IMR-90 (cell line): ENCODE measurements at regions not wholly inside any gene's neighbourhood (a gene's known extent, or its start where the extent isn't known, plus 50 kb on each side); places are given as distances from the start of the nearest gene placed in this dataset.

Experiments used
- ATAC-seq: fragments of 200-7000 bp; cut with Tn5 transposase; 2 replicates; pipeline ENCODE4 v1.9.1; 2020; ENCODE audit warnings: low read depth, mild to moderate bottlenecking, moderate library complexity
- BruUV-seq: library from RNA; stranded (reverse); fragments of 400-500 nt; replicated peaks from 2 replicates; lab custom pipeline; 2021; lab: Mats Ljungman, UMichigan
- CTCF ChIA-PET: fragments of 300-600 bp; formaldehyde crosslinking; extraction: SDS; loops from one replicate; lab custom pipeline; 2021; ENCODE audit warnings: antibody characterized with exemption; lab: Yijun Ruan, JAX
- POLR2A ChIA-PET: fragments of 300-600 bp; sonication (Branson Sonifier 250); formaldehyde crosslinking; loops from one replicate; lab custom pipeline; 2022; ENCODE audit warnings: antibody characterized with exemption; ENCODE audit not compliant: unreplicated experiment; lab: Charles Lee
- DNase-seq: peaks from one replicate; pipeline ENCODE4 v3.0.0; 2013
- H2AFZ ChIP-seq: replicated peaks from 2 replicates; pipeline ENCODE3; 2013; ENCODE audit warnings: low read length, mild to moderate bottlenecking; ENCODE audit not compliant: poor library complexity
- H2AK5ac ChIP-seq: 2 replicates; pipeline ENCODE4 v1.6.1; 2013; ENCODE audit warnings: low read depth, low read length, inconsistent platforms
- H2AK9ac ChIP-seq: replicated peaks from 2 replicates; pipeline ENCODE3; 2013; ENCODE audit warnings: mild to moderate bottlenecking, low read depth, low read length, moderate library complexity; ENCODE audit not compliant: poor library complexity
- H2BK120ac ChIP-seq: 2 replicates; pipeline ENCODE4 v1.6.1; 2013; ENCODE audit warnings: low read depth, low read length, inconsistent platforms
- H2BK15ac ChIP-seq: 3 replicates; pipeline ENCODE4 v1.6.1; 2013; ENCODE audit warnings: low read depth, low read length, inconsistent platforms
- H2BK20ac ChIP-seq: 2 replicates; pipeline ENCODE4 v1.6.1; 2013; ENCODE audit warnings: low read depth, mild to moderate bottlenecking, inconsistent platforms, low read length, moderate library complexity
- H2BK5ac ChIP-seq: 2 replicates; pipeline ENCODE4 v1.6.1; 2013; ENCODE audit warnings: mild to moderate bottlenecking, low read depth, low read length, inconsistent platforms; ENCODE audit not compliant: poor library complexity, severe bottlenecking
- H3K14ac ChIP-seq: replicated peaks from 2 replicates; pipeline ENCODE4 v1.6.1; 2013; ENCODE audit warnings: low read depth, low read length, inconsistent platforms
- H3K18ac ChIP-seq: 2 replicates; pipeline ENCODE4 v1.6.1; 2013; ENCODE audit warnings: low read depth, low read length, control low read depth
- H3K23ac ChIP-seq: 2 replicates; pipeline ENCODE4 v1.6.1; 2013; ENCODE audit warnings: low read depth, low read length, inconsistent platforms
- H3K27ac ChIP-seq: 2 replicates; pipeline ENCODE4 v1.5.1; 2013; ENCODE audit warnings: mild to moderate bottlenecking, control low read depth, low read length; ENCODE audit not compliant: insufficient read depth
- H3K27me3 ChIP-seq: 2 replicates; pipeline ENCODE4 v1.6.1; 2013; ENCODE audit warnings: low read length; ENCODE audit not compliant: control insufficient read depth, insufficient read depth
- H3K36me3 ChIP-seq: 2 replicates; pipeline ENCODE4 v1.6.1; 2013; ENCODE audit warnings: low read length, mixed read lengths; ENCODE audit not compliant: control insufficient read depth, insufficient read depth
- H3K4ac ChIP-seq: 2 replicates; pipeline ENCODE4 v1.6.1; 2013; ENCODE audit warnings: low read depth, low read length, inconsistent platforms
- H3K4me1 ChIP-seq: 2 replicates; pipeline ENCODE4 v1.6.1; 2013; ENCODE audit warnings: low read length, mixed read lengths; ENCODE audit not compliant: control insufficient read depth, insufficient read depth
- H3K4me2 ChIP-seq: 2 replicates; pipeline ENCODE4 v1.6.1; 2013; ENCODE audit warnings: low read depth, mild to moderate bottlenecking, control low read depth, low read length, moderate library complexity
- H3K4me3 ChIP-seq: 2 replicates; pipeline ENCODE4 v1.5.1; 2013; ENCODE audit warnings: low read depth, mild to moderate bottlenecking, control low read depth, low read length, moderate library complexity; ENCODE audit not compliant: insufficient read depth
- H3K56ac ChIP-seq: 2 replicates; pipeline ENCODE4 v1.6.1; 2013; ENCODE audit warnings: low read length, inconsistent platforms; ENCODE audit not compliant: insufficient read depth; ENCODE audit errors: extremely low read depth
- H3K79me1 ChIP-seq, 2 experiments: 2 replicates each; pipeline ENCODE4 v1.6.1; 2013; ENCODE audit warnings: low read length in 2 of 2, inconsistent platforms in 1 of 2, low read depth in 1 of 2
- H3K9ac ChIP-seq: 2 replicates; pipeline ENCODE4 v1.6.1; 2013; ENCODE audit warnings: low read depth, low read length, control low read depth
- H3K9me1 ChIP-seq: 2 replicates; pipeline ENCODE4 v1.6.1; 2013; ENCODE audit warnings: low read length, inconsistent platforms; ENCODE audit not compliant: insufficient read depth
- H3K9me3 ChIP-seq: 2 replicates; pipeline ENCODE4 v1.6.1; 2013; ENCODE audit warnings: low read length; ENCODE audit not compliant: control insufficient read depth, insufficient read depth
- H4K20me1 ChIP-seq: 2 replicates; pipeline ENCODE4 v1.6.1; 2013; ENCODE audit warnings: low read length, inconsistent platforms; ENCODE audit not compliant: insufficient read depth
- H4K5ac ChIP-seq: 2 replicates; pipeline ENCODE4 v1.6.1; 2013; ENCODE audit warnings: mild to moderate bottlenecking, low read depth, low read length, control low read depth
- H4K8ac ChIP-seq, 2 experiments: 2 replicates each; pipeline ENCODE4 v1.6.1; 2013; ENCODE audit warnings: low read depth in 2 of 2, low read length in 2 of 2, control low read depth in 1 of 2, inconsistent platforms in 1 of 2
- H4K91ac ChIP-seq: 2 replicates; pipeline ENCODE4 v1.6.1; 2013; ENCODE audit warnings: low read depth, low read length, inconsistent platforms; ENCODE audit not compliant: insufficient read depth
- RFX5 ChIP-seq: IDR thresholded peaks from 2 replicates; pipeline ENCODE4 v1.8.0; 2012; ENCODE audit warnings: low read depth, mild to moderate bottlenecking, low read length, moderate library complexity
- WGBS, 2 experiments: methylation state at CpG; one replicate each; pipeline versions ENCODE4 v1.1.5 to v1.1.7; 2013; ENCODE audit warnings: missing lambda C conversion rate in 2 of 2; ENCODE audit not compliant: insufficient read length in 1 of 2; ENCODE audit errors: extremely low coverage in 2 of 2; 5-methylcytosine and 5-hydroxymethylcytosine counted together
- dilution Hi-C: fragments of 300-500 bp; cut with HindIII; formaldehyde crosslinking; loops from one replicate; pipeline ENCODE4 v1.14.3; 2018; ENCODE audit warnings: low sequenced_read_pairs; ENCODE audit not compliant: unreplicated experiment
- in situ Hi-C: fragments of 300-500 bp; cut with MboI; formaldehyde crosslinking; loops from 3 replicates; pipeline ENCODE4 v1.14.3; 2019; ENCODE audit warnings: low sequenced_read_pairs, inconsistent platforms, mixed read lengths
- intact Hi-C: fragments of 100-400 bp; cut with micrococcal nuclease; formaldehyde crosslinking; loops from 2 replicates; pipeline ENCODE4 v1.10.0; 2022

GRCh38 chr4:26131711-26132110, 189.1 kb upstream of the RBPJ start:
- 100% methylated on average over 1 of the region's 6 CpGs; no CpG with 5 or more reads in 1 of the 2 experiments for WGBS, 2 experiments
- Histone ChIP-seq H3K36me3 (no peaks in the 10 kb centered on the region), H2AK9ac (no peak overlapping the region), H2BK15ac (no peak overlapping the region), H3K4me3 (no peak overlapping the region), H3K18ac (no peak overlapping the region), H2BK20ac (no peak overlapping the region), H2AK5ac (no peak overlapping the region), H3K9me3 (no peaks in the 10 kb centered on the region), H3K27ac (no peak overlapping the region), H3K27me3 (no peaks in the 10 kb centered on the region), H4K8ac (no peak overlapping the region), H3K9me1 (0 out of 2 replicates have a peak, but pooled peaks cover 3% of the 10 kb centered on the region), H2AFZ (no peak overlapping the region), H3K4ac (no peak overlapping the region), H4K91ac (no peak overlapping the region), H3K4me1 (no peaks in the 10 kb centered on the region), H3K4me2 (no peak overlapping the region), H3K79me1 (no peaks in the 10 kb centered on the region), H3K23ac (no peak overlapping the region), H2BK120ac (no peak overlapping the region), H2BK5ac (no peak overlapping the region), H4K5ac (no peak overlapping the region), H3K14ac (no peak overlapping the region), H4K20me1 (no peaks in the 10 kb centered on the region), H3K56ac (no peak overlapping the region), H3K9ac (no peak overlapping the region)
- TF ChIP-seq RFX5: no peak
- ATAC-seq (no peak), DNase-seq (no peak)
- intact Hi-C loops: no loop called here
- POLR2A ChIA-PET: no interaction called here
- BruUV-seq: no TSS peak
- dilution Hi-C loops: no loop called here
- CTCF ChIA-PET: no interaction called here
- in situ Hi-C loops: no loop called here
